Heart left ventricle (tissue), 16 donors: ENCODE measurements at regions not wholly inside any gene's neighbourhood (a gene's known extent, or its start where the extent isn't known, plus 50 kb on each side); places are given as distances from the start of the nearest gene placed in this dataset.
A peak's percentile ranks its signal among the peaks of the same experiment; 100 is the strongest.

ENCODE experiments used
- ATAC-seq, 4 donors: fragments of 200-7000 bp; cut with Tn5 transposase; one replicate each; pipeline ENCODE4 v1.9.1; 2020 to 2022; ENCODE audit warnings: moderate library complexity in 4 of 4, mild to moderate bottlenecking in 3 of 4, moderate number of reproducible peaks in 1 of 4
- DNase-seq, 5 donors: peaks; one replicate each; pipeline ENCODE4 v3.0.0-alpha.2; 2020
- H3K27ac ChIP-seq, 12 donors: fragments of 200-600 bp; sonication (generic) in 4 of 12; one replicate each; pipeline versions ENCODE4 v1.5.0 to v1.8.0; 2016 to 2022; ENCODE audit warnings: mild to moderate bottlenecking in 2 of 12
- H3K27me3 ChIP-seq, 9 donors: fragments of 200-600 bp; sonication (generic) in 2 of 9; one replicate each; pipeline versions ENCODE4 v1.5.1 to v1.8.0; 2016 to 2022; ENCODE audit warnings: mild to moderate bottlenecking in 3 of 9
- H3K36me3 ChIP-seq, 9 donors: fragments of 200-600 bp; sonication (generic) in 2 of 9; one replicate each; pipeline versions ENCODE4 v1.5.0 to v1.8.0; 2018 to 2022; ENCODE audit warnings: mild to moderate bottlenecking in 2 of 9
- H3K4me1 ChIP-seq, 12 donors: fragments of 200-600 bp; sonication (generic) in 4 of 12; one replicate each; pipeline versions ENCODE4 v1.5.0 to v1.8.0; 2016 to 2022; ENCODE audit warnings: mild to moderate bottlenecking in 3 of 12
- H3K4me3 ChIP-seq, 12 donors: fragments of 200-600 bp; sonication (generic) in 4 of 12; one replicate each; pipeline versions ENCODE4 v1.5.0 to v1.8.0; 2017 to 2022; ENCODE audit warnings: mild to moderate bottlenecking in 9 of 12, moderate library complexity in 4 of 12
- H3K9me3 ChIP-seq, 12 donors: fragments of 200-600 bp; sonication (generic) in 4 of 12; one replicate each; pipeline versions ENCODE4 v1.5.0 to v1.8.0; 2016 to 2022; ENCODE audit warnings: mild to moderate bottlenecking in 1 of 12
- CTCF ChIP-seq, 12 donors: fragments of 200-600 bp; sonication (generic) in 4 of 12; IDR thresholded peaks; one replicate each; pipeline versions ENCODE4 v1.5.0 to v1.8.0; 2018 to 2022; ENCODE audit warnings: antibody characterized with exemption in 12 of 12, mild to moderate bottlenecking in 5 of 12
- POLR2A ChIP-seq, 2 donors: fragments of 450-650 bp; IDR thresholded peaks; one replicate each; pipeline ENCODE4 v1.6.1; 2017; ENCODE audit warnings: antibody characterized with exemption in 2 of 2, mild to moderate bottlenecking in 2 of 2, moderate library complexity in 2 of 2
- WGBS, 4 donors: extraction: QIAGEN DNeasy Blood & Tissue Kit in 2 of 4; methylation state at CpG; one replicate each; pipeline versions ENCODE4 v1.1.5 to v1.1.7; 2013 to 2018; 5-methylcytosine and 5-hydroxymethylcytosine counted together
- intact Hi-C, 10 donors: fragments of 100-400 bp; cut with DNase I; formaldehyde crosslinking; loops; one replicate each; pipeline versions ENCODE4 v1.11.1 to v1.14.2; 2022
- donor health status: ischemic (EF 13 %, LVEDD 7.1; RV severe dilation, severe dysfunction).
- donor health status: healthy with polysubstance abuse.
- donor health status: DM: no; HTN: yes; CAD: no.
- donor health status: DM: no; HTN: no; CAD: no.
- donor health status: ischemic (EF 25% LVEDD 6.9; RV normal size, moderate dysfunction).
- donor health status: ischemic (EF 25% LVEDD 5.7; RV mildly dilated, moderate dysfunction).
- donor health status: healthy.
- donor health status: DM: yes; HTN: yes; CAD: no.
- donor health status: ischemic (EF 35%, LVEDD 5.7; RV mildly dilated, moderate dysfunction).
- donor health status: nonischemic (EF 11% LVEDD 7.7; RV severe dilation, severe dysfunction).
- donor health status: DM: yes; HTN: yes; CAD: no.
- donor health status: PGD.
- donor health status: ischemic (EF 29% LVEDD 5.4; RV normal size, mild dysfunction).
- donor health status: nonischemic (EF 23%, LVEDD 6.1; RV moderate dilation, normal function).

- 91 to 96% (median 94%) methylated on average over 5 of the region's 5 CpGs for WGBS, 4 donors
Observed at GRCh38 chr11:88402784-88403183, 65.2 kb upstream of the CTSC start.

GRCh38 chr11:88402192-88402715 is 64.7 kb upstream of the CTSC start:
- Histone ChIP-seq H3K9me3 (no peaks in the 10 kb centered on the region), H3K4me3 (no peak overlapping the region), H3K36me3 (no peaks in the 10 kb centered on the region), H3K27ac (peak overlapping the region in 8 of 12 donors; percentile 15 to 78 (median 28)), H3K27me3 (no peaks in the 10 kb centered on the region), H3K4me1 (peaks cover 0 to 62% (median 1%) of the 10 kb centered on the region in 12 donors)
- WGBS, 4 donors = 37 to 62% (median 46%) methylated on average over 2 of the region's 2 CpGs
- intact Hi-C loops = loop anchor here in 1 of 10 donors (5.0 kb wide), 1 partner anchor 65 kb away; the partner anchor contains the start of gene CTSC
- DNase-seq = no peak
- TF ChIP-seq CTCF (IDR thresholded peaks at IDR 0.05) = no peak
- no peak for TF ChIP-seq POLR2A (IDR thresholded peaks at IDR 0.05)
- ATAC-seq = peak in 2 of 4 donors; percentile 38 to 81

More at GRCh38 chr11:88402784-88403183, 65.2 kb upstream of the CTSC start:
- intact Hi-C loops = loop anchor here in 1 of 10 donors (5.0 kb wide), 1 partner anchor 65 kb away; the partner anchor contains the start of gene CTSC
- TF ChIP-seq POLR2A (IDR thresholded peaks at IDR 0.05) (no peak), CTCF (IDR thresholded peaks at IDR 0.05) (no peak)
- Histone ChIP-seq H3K27me3 (no peaks in the 10 kb centered on the region), H3K4me3 (no peak overlapping the region), H3K36me3 (no peaks in the 10 kb centered on the region), H3K4me1 (peaks cover 0 to 62% (median 1%) of the 10 kb centered on the region in 12 donors), H3K27ac (peak overlapping the region in 7 of 12 donors; percentile 15 to 78 (median 25)), H3K9me3 (no peaks in the 10 kb centered on the region)
- DNase-seq = no peak
- ATAC-seq = no peak

- TF ChIP-seq CTCF (IDR thresholded peaks at IDR 0.05) (no peak), POLR2A (IDR thresholded peaks at IDR 0.05) (no peak)
- Histone ChIP-seq H3K4me1 (peaks cover 0 to 35% (median 1%) of the 10 kb centered on the region in 12 donors), H3K9me3 (no peaks in the 10 kb centered on the region), H3K4me3 (no peak overlapping the region), H3K36me3 (no peaks in the 10 kb centered on the region), H3K27me3 (no peaks in the 10 kb centered on the region), H3K27ac (peak overlapping the region in 1 of 12 donors; percentile 44)
- intact Hi-C loops = no loop called here
- no peak for DNase-seq
- 66 to 73% (median 70%) methylated on average over 3 of the region's 3 CpGs for WGBS, 4 donors
- no peak for ATAC-seq
Observed at GRCh38 chr11:88398791-88399570, 61.4 kb upstream of the CTSC start.

- DNase-seq (no peak), ATAC-seq (peak in 1 of 4 donors; percentile 50)
- intact Hi-C loops = no loop called here
- WGBS, 4 donors = 42 to 68% (median 51%) methylated on average over 2 of the region's 2 CpGs
- Histone ChIP-seq H3K27me3 (no peaks in the 10 kb centered on the region), H3K27ac (peak overlapping the region in 1 of 12 donors; percentile 44), H3K36me3 (no peaks in the 10 kb centered on the region), H3K4me1 (peaks cover 0 to 30% (median 1%) of the 10 kb centered on the region in 12 donors), H3K4me3 (no peak overlapping the region), H3K9me3 (no peaks in the 10 kb centered on the region)
- TF ChIP-seq POLR2A (IDR thresholded peaks at IDR 0.05) (no peak), CTCF (IDR thresholded peaks at IDR 0.05) (no peak)
Observed at GRCh38 chr11:88398372-88398771, 60.8 kb upstream of the CTSC start.
